Lower leg skin (tissue), 4 donors: ENCODE measurements at regions not wholly inside any gene's neighbourhood (a gene's known extent, or its start where the extent isn't known, plus 50 kb on each side); places are given as distances from the start of the nearest gene placed in this dataset.

Experiments
- DNase-seq, 2 donors: peaks; one replicate each; pipeline ENCODE4 v3.0.0-alpha.2; 2019; ENCODE audit warnings: low spot score in 2 of 2
- H3K4me3 ChIP-seq: fragments of 200-600 bp; sonication (generic); 2 replicates; pipeline ENCODE4 v1.5.1; 2017; ENCODE audit warnings: mild to moderate bottlenecking, low read depth; ENCODE audit not compliant: poor library complexity, severe bottlenecking
- CTCF ChIP-seq, 3 donors: fragments of 450-650 bp; IDR thresholded peaks; one replicate each; pipeline ENCODE4 v1.5.1; 2016; ENCODE audit warnings: antibody characterized with exemption in 3 of 3, mild to moderate bottlenecking in 3 of 3, moderate library complexity in 2 of 3
- POLR2A ChIP-seq, 2 donors: fragments of 450-650 bp; IDR thresholded peaks; one replicate each; pipeline ENCODE4 v1.6.1; 2016 to 2017; ENCODE audit warnings: antibody characterized with exemption in 2 of 2, mild to moderate bottlenecking in 1 of 2, moderate library complexity in 1 of 2
- WGBS, 2 donors: methylation state at CpG; one replicate each; pipeline ENCODE4 v1.1.5; 2018; 5-methylcytosine and 5-hydroxymethylcytosine counted together
- intact Hi-C: fragments of 100-400 bp; cut with DNase I; formaldehyde crosslinking; loops from one replicate; pipeline ENCODE4 v1.15.0; 2023; ENCODE audit warnings: low total_unique reads

GRCh38 chr3:87069971-87070370 is 79.0 kb upstream of the VGLL3 start:
- intact Hi-C loops, result no loop called here
- TF ChIP-seq POLR2A (IDR thresholded peaks at IDR 0.05) (no peak), CTCF (IDR thresholded peaks at IDR 0.05) (no peak)
- H3K4me3 ChIP-seq, result no peak overlapping the region
- no peak for DNase-seq
- 53 to 58% methylated on average over 6 of the region's 6 CpGs for WGBS, 2 donors

- DNase-seq, result no peak
- TF ChIP-seq CTCF (IDR thresholded peaks at IDR 0.05) (no peak), POLR2A (IDR thresholded peaks at IDR 0.05) (no peak)
- intact Hi-C loops, result no loop called here
- H3K4me3 ChIP-seq, result no peak overlapping the region
- WGBS, 2 donors, result 67 to 74% methylated on average over 5 of the region's 5 CpGs
Observed at GRCh38 chr3:87069021-87069420, 78.1 kb upstream of the VGLL3 start.

GRCh38 chr3:87062685-87063084 is 71.7 kb upstream of the VGLL3 start:
- H3K4me3 ChIP-seq, result no peak overlapping the region
- intact Hi-C loops, result no loop called here
- DNase-seq, result no peak
- TF ChIP-seq POLR2A (IDR thresholded peaks at IDR 0.05) (no peak), CTCF (IDR thresholded peaks at IDR 0.05) (no peak)
- WGBS, 2 donors, result 84 to 89% methylated on average over 3 of the region's 3 CpGs

- WGBS, 2 donors, result 75 to 88% methylated on average over 1 of the region's 1 CpG
- TF ChIP-seq POLR2A (IDR thresholded peaks at IDR 0.05) (no peak), CTCF (IDR thresholded peaks at IDR 0.05) (no peak)
- intact Hi-C loops, result no loop called here
- no peak overlapping the region for H3K4me3 ChIP-seq
- no peak for DNase-seq
Observed at GRCh38 chr3:87057474-87057873, 66.5 kb upstream of the VGLL3 start.

- TF ChIP-seq CTCF (IDR thresholded peaks at IDR 0.05), result no peak
- TF ChIP-seq POLR2A (IDR thresholded peaks at IDR 0.05), result no peak
- DNase-seq, result no peak
- no peak overlapping the region for H3K4me3 ChIP-seq
- intact Hi-C loops, result no loop called here
Observed at GRCh38 chr3:87053553-87053952, 62.6 kb upstream of the VGLL3 start.

- intact Hi-C loops, result no loop called here
- WGBS, 2 donors, result 72 to 79% methylated on average over 37 of the region's 37 CpGs
- TF ChIP-seq CTCF (IDR thresholded peaks at IDR 0.05), result no peak
- TF ChIP-seq POLR2A (IDR thresholded peaks at IDR 0.05), result no peak
- no peak for DNase-seq
- H3K4me3 ChIP-seq, result no peak overlapping the region
Observed at GRCh38 chr3:87052499-87053260, 61.7 kb upstream of the VGLL3 start.
